ENCODE measurements at regions not wholly inside any gene's neighbourhood (a gene's known extent, or its start where the extent isn't known, plus 50 kb on each side); places are given as distances from the start of the nearest gene placed in this dataset.

- TF ChIP-seq CTCF (conservative IDR thresholded peaks at IDR 0.05) (no peak), ZFX (IDR thresholded peaks at IDR 0.05) (no peak)
Observed at GRCh38 chr12:68501226-68501625, 109.5 kb upstream of the RAP1B start.

Measured in C4-2B (cell line).